ENCODE measurements at regions not wholly inside any gene's neighbourhood (a gene's known extent, or its start where the extent isn't known, plus 50 kb on each side); places are given as distances from the start of the nearest gene placed in this dataset.

- Histone ChIP-seq H3K79me2 (ENCODE audit: insufficient read depth, low read length) (no peaks in the 10 kb centered on the region), H2BK15ac (ENCODE audit: low read depth, low read length) (no peak overlapping the region), H4K5ac (ENCODE audit: insufficient read length, low read depth, low read length) (no peak overlapping the region), H2AK5ac (ENCODE audit: insufficient read length, low read length) (no peak overlapping the region), H3K18ac (ENCODE audit: insufficient read length, low read depth, low read length) (no peak overlapping the region), H2BK5ac (ENCODE audit: insufficient read length, low read length) (no peak overlapping the region), H4K8ac (replicated peaks; ENCODE audit: insufficient read length, low read depth, low read length) (no peak overlapping the region), H2BK12ac (ENCODE audit: insufficient read length, low read depth, low read length) (no peak overlapping the region), H3K4ac (ENCODE audit: low read depth, low read length) (no peak overlapping the region), H3K9me3 (ENCODE audit: control insufficient read depth, low read depth, low read length) (no peaks in the 10 kb centered on the region), H3K14ac (ENCODE audit: insufficient read depth, low read length) (no peak overlapping the region), H3K4me2 (ENCODE audit: insufficient read depth, insufficient read length, low read length) (no peak overlapping the region), H2BK20ac (ENCODE audit: low read depth, low read length, poor library complexity, severe bottlenecking) (no peak overlapping the region), H3K27me3 (ENCODE audit: insufficient read depth, low read length) (no peaks in the 10 kb centered on the region; the same call in 1 of the 2 replicates), H4K91ac (ENCODE audit: insufficient read length, low read depth, low read length) (no peak overlapping the region), H4K20me1 (ENCODE audit: control insufficient read depth, insufficient read depth, insufficient read length) (no peaks in the 10 kb centered on the region), H3K23me2 (ENCODE audit: insufficient read length, low read depth, low read length, poor library complexity, severe bottlenecking) (no peaks in the 10 kb centered on the region), H3K9ac (ENCODE audit: extremely low read depth, insufficient read length, low read length) (no peak overlapping the region), H3T11ph (ENCODE audit: low read length) (no peak overlapping the region), H2AFZ (ENCODE audit: low read length) (no peak overlapping the region), H3K79me1 (ENCODE audit: insufficient read depth, low read depth, low read length, poor library complexity, severe bottlenecking) (no peaks in the 10 kb centered on the region), H3K56ac (ENCODE audit: insufficient read length, low read depth, low read length) (no peak overlapping the region), H3K4me1 (ENCODE audit: insufficient read depth, low read length) (0 out of 2 replicates have a peak, but pooled peaks cover 1% of the 10 kb centered on the region), H2BK120ac (ENCODE audit: low read depth, low read length, poor library complexity, severe bottlenecking) (no peak overlapping the region), H3K27ac (ENCODE audit: insufficient read length, low read depth, low read length) (no peak overlapping the region), H3K23ac (ENCODE audit: insufficient read length, low read depth, low read length) (no peak overlapping the region)
- H3K27ac Mint-ChIP-seq: no peak overlapping the region
- DNase-seq: no peak
- H3K4me1 Mint-ChIP-seq: peaks cover 12 to 16% of the 10 kb centered on the region in 2 experiments
- no peak for TF ChIP-seq CTCF (conservative IDR thresholded peaks at IDR 0.05)
- H3K36me3 Mint-ChIP-seq (ENCODE audit: insufficient read depth in 1 of 3, low read depth in 3 of 3): no peaks in the 10 kb centered on the region
- no peaks in the 10 kb centered on the region; a peak in 1 of 5 replicates for H3K9me3 Mint-ChIP-seq
- H3K27me3 Mint-ChIP-seq (ENCODE audit: low read depth): peaks cover 81% of the 10 kb centered on the region
- H3K4me3 Mint-ChIP-seq: no peak overlapping the region
- WGBS (ENCODE audit: extremely low coverage, insufficient read length, low lambda C conversion rate): no CpG with 5 or more reads among the region's 8 CpGs
Measured at GRCh38 chr12:4859478-4860210, 50.1 kb upstream of the KCNA1 start.
